OCI-LY3 (cell line): ENCODE measurements at regions not wholly inside any gene's neighbourhood (a gene's known extent, or its start where the extent isn't known, plus 50 kb on each side); places are given as distances from the start of the nearest gene placed in this dataset.

Source experiments
- CTCF ChIP-seq: fragments of 200-600, 300-600 bp; sonication (generic); IDR thresholded peaks from 2 replicates; pipeline ENCODE4 v1.5.1; 2014; ENCODE audit warnings: antibody characterized with exemption, low read length, low read depth
- EZH2phosphoT487 ChIP-seq: fragments of 200-600 bp; shearing (Covaris generic); IDR thresholded peaks from 2 replicates; pipeline ENCODE4 v1.6.1; 2018; ENCODE audit warnings: antibody characterized with exemption, mixed run types, low read depth

DNA sequence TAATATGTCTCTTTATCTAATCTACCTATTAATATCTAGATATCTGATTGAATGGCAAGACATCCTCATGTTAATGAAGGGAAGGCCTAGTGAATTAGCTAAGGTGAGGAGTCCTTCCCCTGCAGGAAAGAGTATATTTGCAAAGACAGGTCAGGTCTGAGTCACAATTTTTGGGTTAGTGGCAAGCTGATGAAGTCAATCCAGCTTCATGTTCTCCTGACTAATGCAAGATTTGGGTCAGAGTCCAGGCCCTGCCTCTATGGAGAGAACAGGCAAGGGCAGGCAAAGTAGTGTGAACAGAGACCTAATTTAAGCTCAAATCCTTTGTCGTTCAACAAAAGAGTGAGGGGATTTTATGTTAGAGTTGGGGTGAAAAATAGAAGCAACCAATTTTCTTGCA, 496.7 kb downstream of the BMP2 start:
- no peak for TF ChIP-seq CTCF
- no peak for TF ChIP-seq EZH2phosphoT487
